ENCODE measurements at regions not wholly inside any gene's neighbourhood (a gene's known extent, or its start where the extent isn't known, plus 50 kb on each side); places are given as distances from the start of the nearest gene placed in this dataset.

GRCh38 chr5:73228052-73228451 lies 55.1 kb downstream of the TMEM174 start:
- no peak for DNase-seq (ENCODE audit: low read depth in 2 of 2)

All from stimulated activated CD4-positive, alpha-beta T cell treated with anti-CD3 and anti-CD28 coated beads, Interleukin-15, amount 100 ng/mL, for 48 hours (primary cell).